Stomach (tissue), 8 donors: ENCODE measurements at regions not wholly inside any gene's neighbourhood (a gene's known extent, or its start where the extent isn't known, plus 50 kb on each side); places are given as distances from the start of the nearest gene placed in this dataset.

Source experiments
- DNase-seq, 2 donors: peaks; one replicate each; pipeline versions ENCODE4 v3.0.0 to v3.0.0-alpha.2; 2013 to 2019
- H3K27ac ChIP-seq, 5 donors: fragments of 200-600 bp in 4 of 5; sonication (generic) in 4 of 5; one replicate each; pipeline ENCODE4 v1.5.1; 2013 to 2019; ENCODE audit warnings: mild to moderate bottlenecking in 1 of 5, moderate library complexity in 1 of 5
- H3K27me3 ChIP-seq, 3 donors: fragments of 200-600 bp; sonication (generic); one replicate each; pipeline ENCODE4 v1.5.1; 2017 to 2019; ENCODE audit warnings: mixed run types in 1 of 3
- H3K36me3 ChIP-seq, 4 donors: fragments of 200-600 bp; sonication (generic); 1 replicate in 3 of 4; 2 replicates in 1 of 4; pipeline ENCODE4 v1.5.1; 2016 to 2019
- H3K4me1 ChIP-seq, 4 donors: fragments of 200-600 bp; sonication (generic); one replicate each; pipeline ENCODE4 v1.5.1; 2016 to 2019
- H3K4me3 ChIP-seq, 4 donors: fragments of 200-600 bp; sonication (generic) in 3 of 4; one replicate each; pipeline ENCODE4 v1.5.1; 2016 to 2019; ENCODE audit warnings: mild to moderate bottlenecking in 1 of 4
- H3K9me3 ChIP-seq, 4 donors: fragments of 200-600 bp; sonication (generic); one replicate each; pipeline ENCODE4 v1.5.1; 2016 to 2019
- EP300 ChIP-seq: sonication (generic); formaldehyde crosslinking; IDR thresholded peaks from one replicate; pipeline ENCODE4 v1.6.1; 2017; ENCODE audit warnings: antibody characterized with exemption
- POLR2A ChIP-seq, 4 donors: fragments of 450-650 bp; IDR thresholded peaks; one replicate each; pipeline ENCODE4 v1.6.1; 2016; ENCODE audit warnings: antibody characterized with exemption in 4 of 4, control low read depth in 2 of 4, mild to moderate bottlenecking in 1 of 4, moderate library complexity in 1 of 4
- POLR2AphosphoS5 ChIP-seq, 3 donors: sonication (generic); formaldehyde crosslinking; IDR thresholded peaks; one replicate each; pipeline ENCODE4 v1.6.1; 2016; ENCODE audit warnings: antibody characterized with exemption in 3 of 3
- WGBS, 5 donors: extraction: QIAGEN DNeasy Blood & Tissue Kit in 3 of 5; methylation state at CpG; one replicate each; pipeline versions ENCODE4 v1.1.5 to v1.1.7; 2013 to 2018; 5-methylcytosine and 5-hydroxymethylcytosine counted together
- intact Hi-C: fragments of 100-400 bp; cut with DNase I; formaldehyde crosslinking; loops from one replicate; pipeline ENCODE4 v1.15.1; 2023; ENCODE audit warnings: low total_unique reads
- TF ChIP-seq, protein P1 (sequence below), 7 experiments: fragments of 450-650 bp in 4 of 7; fragments of 200-600 bp in 3 of 7; sonication (generic) in 3 of 7; IDR thresholded peaks; one replicate each; pipeline ENCODE4 v1.5.1; 2016 to 2019; ENCODE audit warnings: antibody characterized with exemption in 7 of 7, control low read depth in 2 of 7, mild to moderate bottlenecking in 1 of 7
- donor health status: healthy with polysubstance abuse.
- donor health status: Bipolar disorder and iron deficiency.
- donor health status: healthy.

GRCh38 chr1:216907100-216907499 is 183.9 kb upstream of the ESRRG start:
- WGBS, 5 donors = 90 to 95% (median 94%) methylated on average over 8 of the region's 8 CpGs
- no peaks in the 10 kb centered on the region for H3K36me3 ChIP-seq

DNA sequence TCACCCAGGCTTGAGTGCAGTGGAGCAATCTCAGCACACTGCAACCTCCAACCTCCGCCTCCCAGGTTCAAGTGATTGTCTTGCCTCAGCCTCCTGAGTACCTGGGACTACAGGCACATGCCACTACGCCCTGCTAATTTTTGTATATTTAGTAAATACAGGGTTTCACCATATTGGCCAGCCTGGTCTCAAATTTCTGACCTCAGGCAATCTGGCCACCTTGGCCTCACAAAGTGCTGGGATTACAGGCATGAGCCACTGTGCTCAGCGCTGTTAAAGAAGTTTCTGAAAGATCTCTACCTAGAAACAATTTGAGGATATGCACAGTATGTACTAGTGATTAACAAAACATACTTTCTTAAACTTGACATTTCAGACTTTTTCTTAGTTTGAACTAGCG is 182.6 kb upstream of the ESRRG start:
- peaks cover 0 to 29% (median 19%) of the 10 kb centered on the region in 4 donors for H3K4me1 ChIP-seq
- no peaks in the 10 kb centered on the region for H3K27me3 ChIP-seq
- no peaks in the 10 kb centered on the region for H3K9me3 ChIP-seq
- H3K36me3 ChIP-seq = no peaks in the 10 kb centered on the region
- no peak for DNase-seq
- intact Hi-C loops = no loop called here
- H3K27ac ChIP-seq = no peak overlapping the region
- TF ChIP-seq POLR2A (IDR thresholded peaks at IDR 0.05) (no peak), EP300 (no peak), POLR2AphosphoS5 (IDR thresholded peaks at IDR 0.05) (no peak)
- TF ChIP-seq, protein P1, sequence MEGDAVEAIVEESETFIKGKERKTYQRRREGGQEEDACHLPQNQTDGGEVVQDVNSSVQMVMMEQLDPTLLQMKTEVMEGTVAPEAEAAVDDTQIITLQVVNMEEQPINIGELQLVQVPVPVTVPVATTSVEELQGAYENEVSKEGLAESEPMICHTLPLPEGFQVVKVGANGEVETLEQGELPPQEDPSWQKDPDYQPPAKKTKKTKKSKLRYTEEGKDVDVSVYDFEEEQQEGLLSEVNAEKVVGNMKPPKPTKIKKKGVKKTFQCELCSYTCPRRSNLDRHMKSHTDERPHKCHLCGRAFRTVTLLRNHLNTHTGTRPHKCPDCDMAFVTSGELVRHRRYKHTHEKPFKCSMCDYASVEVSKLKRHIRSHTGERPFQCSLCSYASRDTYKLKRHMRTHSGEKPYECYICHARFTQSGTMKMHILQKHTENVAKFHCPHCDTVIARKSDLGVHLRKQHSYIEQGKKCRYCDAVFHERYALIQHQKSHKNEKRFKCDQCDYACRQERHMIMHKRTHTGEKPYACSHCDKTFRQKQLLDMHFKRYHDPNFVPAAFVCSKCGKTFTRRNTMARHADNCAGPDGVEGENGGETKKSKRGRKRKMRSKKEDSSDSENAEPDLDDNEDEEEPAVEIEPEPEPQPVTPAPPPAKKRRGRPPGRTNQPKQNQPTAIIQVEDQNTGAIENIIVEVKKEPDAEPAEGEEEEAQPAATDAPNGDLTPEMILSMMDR (IDR thresholded peaks at IDR 0.05) = no peak
- no peak overlapping the region for H3K4me3 ChIP-seq
- 85 to 94% (median 87%) methylated on average over 4 of the region's 4 CpGs for WGBS, 5 donors

More at GRCh38 chr1:216907100-216907499, 183.9 kb upstream of the ESRRG start:
- DNase-seq = no peak
- H3K4me1 ChIP-seq = peaks cover 0 to 29% (median 19%) of the 10 kb centered on the region in 4 donors
- H3K27me3 ChIP-seq = no peaks in the 10 kb centered on the region
- no peaks in the 10 kb centered on the region for H3K9me3 ChIP-seq
- no peak overlapping the region for H3K4me3 ChIP-seq
- intact Hi-C loops = no loop called here
- no peak overlapping the region for H3K27ac ChIP-seq
- TF ChIP-seq, protein P1 (IDR thresholded peaks at IDR 0.05) = no peak
- TF ChIP-seq POLR2A (IDR thresholded peaks at IDR 0.05) = no peak
- TF ChIP-seq POLR2AphosphoS5 (IDR thresholded peaks at IDR 0.05) = no peak
- TF ChIP-seq EP300 = no peak

GRCh38 chr1:216905137-216905536 is 181.9 kb upstream of the ESRRG start:
- whole genome bisulfite sequencing, 5 donors = 65 to 83% (median 74%) methylated on average over 5 of the region's 5 CpGs
- H3K4me3 ChIP-seq = no peak overlapping the region
- no peaks in the 10 kb centered on the region for H3K27me3 ChIP-seq
- H3K27ac ChIP-seq = no peak overlapping the region
- no peaks in the 10 kb centered on the region for H3K9me3 ChIP-seq
- no peak for DNase-seq
- TF ChIP-seq POLR2A (IDR thresholded peaks at IDR 0.05) (no peak), POLR2AphosphoS5 (IDR thresholded peaks at IDR 0.05) (no peak), EP300 (no peak)
- TF ChIP-seq, protein P1 (IDR thresholded peaks at IDR 0.05) = no peak
- intact Hi-C loops = no loop called here
- peaks cover 0 to 29% (median 19%) of the 10 kb centered on the region in 4 donors for H3K4me1 ChIP-seq
- no peaks in the 10 kb centered on the region for H3K36me3 ChIP-seq

- TF ChIP-seq, protein P1 (IDR thresholded peaks at IDR 0.05) = no peak
- no peak for TF ChIP-seq EP300
- no peak for TF ChIP-seq POLR2A (IDR thresholded peaks at IDR 0.05)
- TF ChIP-seq POLR2AphosphoS5 (IDR thresholded peaks at IDR 0.05) = no peak
- Histone ChIP-seq H3K36me3 (no peaks in the 10 kb centered on the region), H3K9me3 (no peaks in the 10 kb centered on the region), H3K27me3 (no peaks in the 10 kb centered on the region), H3K4me1 (peaks cover 0 to 29% (median 19%) of the 10 kb centered on the region in 4 donors), H3K27ac (no peak overlapping the region), H3K4me3 (no peak overlapping the region)
- WGBS, 5 donors = 19 to 56% (median 31%) methylated on average over 7 of the region's 7 CpGs
- intact Hi-C loops = no loop called here
- DNase-seq = no peak
Observed at GRCh38 chr1:216904471-216904870, 181.2 kb upstream of the ESRRG start.
